Activated CD8-positive, alpha-beta memory T cell treated with anti-CD3 and anti-CD28 coated beads, Interleukin-2, amount 50 U/mL, for 48 hours (primary cell): ENCODE measurements at regions not wholly inside any gene's neighbourhood (a gene's known extent, or its start where the extent isn't known, plus 50 kb on each side); places are given as distances from the start of the nearest gene placed in this dataset.

Experiments
- DNase-seq: peaks from one replicate; pipeline ENCODE4 v3.0.0-alpha.2; 2020

DNA sequence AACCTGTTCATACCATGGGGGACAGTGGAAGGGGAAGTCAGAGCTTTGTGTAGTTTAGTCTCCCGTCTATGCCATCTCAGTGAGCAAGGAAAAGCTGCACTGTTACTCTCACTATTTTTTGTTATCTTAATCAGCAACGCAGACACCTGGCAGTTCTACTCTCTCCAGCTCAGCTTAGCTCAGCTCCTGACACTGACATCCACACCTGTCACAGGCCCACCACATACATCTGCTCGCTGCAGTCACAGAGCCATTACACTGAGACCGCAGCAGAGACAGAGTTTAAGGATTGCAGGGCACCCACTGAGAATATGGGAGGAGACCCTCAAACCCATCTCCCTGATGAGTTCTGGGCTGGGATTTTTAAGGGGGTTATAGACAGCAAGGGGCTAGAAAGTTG lies 257.3 kb upstream of the AKR1E2 start:
- no peak for DNase-seq

GRCh38 chr10:4568086-4568485 lies 257.9 kb upstream of the AKR1E2 start:
- no peak for DNase-seq

DNA sequence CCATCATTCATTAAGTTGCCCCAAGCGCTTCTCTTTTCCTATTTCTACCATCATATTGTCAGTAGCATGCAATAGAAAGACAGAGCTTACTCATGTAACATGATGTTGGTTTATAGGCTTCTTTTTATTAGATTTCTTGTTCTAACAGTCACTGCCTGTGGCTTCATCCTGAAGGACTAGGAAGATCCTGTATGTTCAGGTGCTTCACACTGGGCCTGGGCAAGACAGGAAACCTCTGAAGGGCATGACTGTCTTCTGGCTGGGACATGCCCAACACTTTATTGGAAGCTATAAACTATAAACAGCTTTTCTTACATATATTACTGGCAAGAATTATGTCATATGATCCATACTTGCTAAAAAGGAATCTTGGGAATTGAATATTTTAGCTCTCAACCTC lies 258.4 kb upstream of the AKR1E2 start:
- no peak for DNase-seq

DNA sequence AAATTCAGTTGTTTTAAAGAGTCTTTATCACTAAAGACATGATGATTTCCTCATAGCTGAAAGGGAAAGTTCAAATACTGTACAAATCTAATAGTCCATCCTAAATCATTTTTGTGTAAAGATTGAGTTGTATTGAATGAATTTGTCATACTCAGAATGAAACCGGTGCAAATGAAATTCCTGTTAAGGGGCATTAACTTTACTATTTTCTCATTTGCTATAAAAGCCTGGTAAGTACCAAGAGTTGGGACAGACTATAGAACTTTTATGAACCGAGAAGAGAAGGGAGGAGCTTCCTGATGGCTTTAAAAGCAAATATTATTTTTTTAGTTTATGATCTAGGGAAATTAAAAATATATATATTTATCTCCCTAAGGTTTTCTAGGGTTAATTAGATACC lies 260.0 kb upstream of the AKR1E2 start:
- no peak for DNase-seq

- no peak for DNase-seq
Observed at GRCh38 chr10:4561296-4561695, 264.7 kb upstream of the AKR1E2 start.

- no peak for DNase-seq
Observed at GRCh38 chr10:4557469-4557868, 268.5 kb upstream of the AKR1E2 start.

GRCh38 chr10:4556527-4556926 lies 269.5 kb upstream of the AKR1E2 start:
- no peak for DNase-seq

- DNase-seq: no peak
Observed at GRCh38 chr10:4555920-4556319, 270.1 kb upstream of the AKR1E2 start.

DNA sequence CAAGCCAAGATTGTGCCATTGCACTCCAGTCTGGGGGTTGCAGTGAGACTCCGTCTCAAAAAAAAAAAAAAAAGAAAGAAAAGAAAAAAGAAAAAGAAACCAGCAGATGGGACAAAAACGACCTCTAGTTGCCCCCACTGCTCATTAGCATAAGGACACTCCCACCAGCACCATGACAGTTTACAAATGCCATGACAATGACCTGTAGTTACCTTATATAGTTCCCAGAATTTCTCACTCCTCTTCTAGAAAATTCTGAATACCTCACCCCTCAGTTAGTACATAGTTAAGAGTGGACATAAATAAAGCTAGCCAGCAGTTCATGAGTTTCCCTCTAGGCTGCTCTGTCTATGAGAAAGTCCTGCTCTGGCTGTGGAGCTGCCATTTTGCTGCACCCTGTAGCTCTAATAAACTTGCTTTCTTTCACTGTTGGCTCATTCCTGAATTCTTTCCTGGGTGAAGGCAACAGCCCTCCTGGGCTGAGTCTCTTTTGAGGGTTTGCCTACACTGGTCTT lies 276.8 kb upstream of the AKR1E2 start:
- DNase-seq: no peak

DNA sequence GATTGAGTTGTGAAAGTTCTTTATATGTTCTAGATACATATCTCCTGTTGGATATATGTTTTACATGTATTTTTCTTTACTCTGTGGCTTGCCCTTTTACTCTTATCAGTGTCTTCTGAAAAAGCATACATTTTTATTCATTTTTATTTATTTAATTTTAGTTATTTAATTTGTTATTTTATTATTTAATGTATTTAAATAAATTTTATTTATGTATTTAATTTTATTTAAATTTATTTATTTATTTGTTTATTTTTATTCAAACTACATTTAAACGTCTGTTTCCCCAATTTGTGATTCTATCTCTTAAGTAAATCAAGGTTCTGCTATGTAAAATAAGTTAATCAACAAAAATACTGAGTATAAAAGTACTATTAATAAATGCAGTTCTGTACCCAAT lies 279.1 kb upstream of the AKR1E2 start:
- no peak for DNase-seq

DNA sequence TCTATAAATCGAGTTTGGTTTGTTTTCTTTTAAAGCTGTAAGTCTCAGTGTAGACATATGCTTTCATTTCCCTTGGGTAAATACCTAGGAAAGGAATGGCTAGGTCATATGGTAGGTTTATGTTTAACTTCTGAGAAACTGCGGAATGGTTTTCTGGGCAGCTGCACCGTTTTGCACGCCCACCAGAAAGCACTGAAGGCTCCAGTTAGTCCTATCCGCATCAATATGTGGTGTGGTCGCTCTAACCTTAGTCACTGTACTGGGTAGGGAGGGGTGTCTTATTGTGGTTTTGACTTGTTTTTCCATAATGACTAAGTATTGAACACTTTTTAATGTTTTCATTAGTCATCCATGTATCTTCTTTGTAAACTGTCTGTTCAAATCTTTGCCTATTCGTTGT lies 279.5 kb upstream of the AKR1E2 start:
- DNase-seq: peak; percentile 55

- no peak for DNase-seq
Observed at GRCh38 chr10:4545062-4545461, 280.9 kb upstream of the AKR1E2 start.

- DNase-seq: no peak
Observed at GRCh38 chr10:4543938-4544533, 282.0 kb upstream of the AKR1E2 start.

DNA sequence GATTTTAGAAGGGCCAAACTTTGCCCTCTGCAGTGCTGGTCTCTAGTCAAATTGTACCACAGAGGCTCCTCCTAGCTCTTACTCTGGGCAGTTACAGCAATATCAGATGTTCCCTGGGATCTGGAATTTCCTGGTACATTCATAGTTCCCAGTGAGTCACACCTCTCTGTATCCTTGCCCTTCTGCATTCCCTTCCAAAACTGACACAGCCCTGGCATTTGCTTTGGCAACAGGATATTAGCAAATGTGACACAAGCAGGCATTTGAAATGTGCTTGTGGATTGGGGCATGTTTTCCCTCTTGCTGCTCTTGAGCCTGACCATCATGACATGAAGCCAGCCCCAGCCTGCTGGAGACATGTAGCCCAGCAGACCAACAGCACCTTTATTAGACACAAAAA lies 284.7 kb upstream of the AKR1E2 start:
- no peak for DNase-seq

GRCh38 chr10:4538016-4538415 lies 288.0 kb upstream of the AKR1E2 start:
- no peak for DNase-seq

GRCh38 chr10:4535521-4535920 lies 290.5 kb upstream of the AKR1E2 start:
- no peak for DNase-seq

- DNase-seq: no peak
Observed at GRCh38 chr10:4533621-4534020, 292.4 kb upstream of the AKR1E2 start.

DNA sequence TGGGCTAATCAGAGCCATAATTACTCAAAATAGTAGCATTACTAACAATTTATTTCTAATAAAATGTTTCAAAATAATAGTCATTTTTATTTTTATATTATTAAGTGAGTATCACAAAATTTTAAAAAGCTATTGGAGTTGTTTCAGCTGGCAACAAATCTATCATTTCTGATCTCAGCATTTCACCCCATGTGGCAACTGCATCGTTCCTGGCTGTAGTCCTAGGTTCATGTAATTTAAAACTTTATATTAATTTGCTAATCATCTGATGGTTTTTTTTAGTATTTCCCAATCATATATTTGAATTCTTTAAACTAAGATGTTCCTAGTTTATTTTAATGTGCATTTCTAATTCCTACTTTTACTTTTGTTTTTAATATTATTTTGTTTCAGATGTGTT lies 293.0 kb upstream of the AKR1E2 start:
- DNase-seq: no peak

GRCh38 chr10:4532467-4532866 lies 293.5 kb upstream of the AKR1E2 start:
- no peak for DNase-seq

- no peak for DNase-seq
Observed at GRCh38 chr10:4532011-4532410, 294.0 kb upstream of the AKR1E2 start.

- no peak for DNase-seq
Observed at GRCh38 chr10:4529266-4529665, 296.7 kb upstream of the AKR1E2 start.

DNA sequence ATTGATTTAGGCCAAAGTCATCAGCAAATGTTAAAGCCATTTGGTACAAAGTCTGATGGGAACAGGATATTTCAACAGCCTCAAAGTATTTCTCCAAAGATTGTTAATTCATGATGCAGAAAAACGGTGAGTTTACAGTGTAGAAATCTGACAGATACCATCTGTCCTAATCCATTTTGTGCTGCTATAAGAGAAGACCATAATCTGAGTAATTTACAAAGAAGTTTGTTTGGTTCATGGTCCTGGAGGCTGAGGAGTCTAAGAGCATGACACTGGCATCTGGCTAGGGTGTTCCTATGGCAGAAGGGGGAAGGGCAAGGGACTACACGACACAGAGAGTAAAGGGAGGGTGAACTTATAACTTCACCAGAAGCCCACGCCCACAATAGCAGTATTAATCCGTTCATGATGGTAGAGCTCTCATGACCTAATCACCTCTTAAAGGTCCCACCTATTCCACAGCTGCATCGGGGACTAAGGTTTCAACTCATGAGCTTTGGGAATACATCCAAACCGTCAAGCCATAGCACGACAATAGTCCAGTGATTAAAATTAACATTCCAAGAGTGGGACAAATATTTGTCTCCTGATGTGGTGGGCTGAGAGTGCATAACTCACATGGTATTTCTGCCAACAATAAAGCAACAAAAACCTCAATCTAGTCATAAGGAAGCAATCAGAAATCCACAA lies 298.6 kb upstream of the AKR1E2 start:
- DNase-seq: no peak

DNA sequence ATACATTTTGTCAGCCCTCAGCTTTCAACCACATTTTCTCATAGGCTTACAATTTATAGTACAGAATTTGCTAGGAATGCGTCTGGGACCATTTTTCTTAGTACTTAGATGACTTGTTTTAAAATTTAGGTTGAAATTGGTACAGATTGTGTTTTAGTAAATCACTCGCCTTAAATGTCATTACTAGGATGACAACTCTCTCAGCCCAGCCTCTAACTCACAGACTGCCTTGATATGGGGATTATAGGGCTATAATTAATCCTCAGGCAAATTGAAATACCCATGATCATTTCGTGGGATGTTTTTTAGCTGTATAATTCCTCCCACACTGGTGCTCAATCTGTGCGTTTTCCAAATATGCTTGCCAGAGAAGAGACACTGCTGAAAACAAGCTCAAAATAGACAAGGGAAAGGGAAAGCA lies 299.7 kb upstream of the AKR1E2 start:
- DNase-seq: no peak

- no peak for DNase-seq
Observed at GRCh38 chr10:4525103-4525502, 300.9 kb upstream of the AKR1E2 start.
